Mesenchymal stem cell (in vitro differentiated cells and primary cell): ENCODE measurements at regions not wholly inside any gene's neighbourhood (a gene's known extent, or its start where the extent isn't known, plus 50 kb on each side); places are given as distances from the start of the nearest gene placed in this dataset.

Experiments used
- DNase-seq: peaks from one replicate; pipeline ENCODE4 v3.0.0-alpha.2; 2013
- H2AFZ ChIP-seq: one replicate; pipeline ENCODE4 v1.6.1; 2013; ENCODE audit warnings: low read depth, mild to moderate bottlenecking, control low read depth, inconsistent platforms, low read length, moderate library complexity
- H2AK5ac ChIP-seq: 2 replicates; pipeline ENCODE4 v1.6.1; 2013; ENCODE audit warnings: low read length, moderate library complexity, mild to moderate bottlenecking, inconsistent platforms; ENCODE audit not compliant: severe bottlenecking
- H2BK120ac ChIP-seq: one replicate; pipeline ENCODE4 v1.6.1; 2013; ENCODE audit warnings: low read depth, mild to moderate bottlenecking, inconsistent platforms, low read length, moderate library complexity
- H2BK12ac ChIP-seq, 2 experiments: one replicate each; pipeline ENCODE4 v1.6.1; 2013; ENCODE audit warnings: inconsistent platforms in 2 of 2, low read length in 2 of 2, mild to moderate bottlenecking in 2 of 2, moderate library complexity in 2 of 2, control low read depth in 1 of 2
- H2BK15ac ChIP-seq: one replicate; pipeline ENCODE4 v1.6.1; 2013; ENCODE audit warnings: mild to moderate bottlenecking, low read depth, inconsistent platforms; ENCODE audit not compliant: poor library complexity, severe bottlenecking
- H2BK5ac ChIP-seq: 2 replicates; pipeline ENCODE4 v1.6.1; 2013; ENCODE audit warnings: low read depth, mild to moderate bottlenecking, low read length, control low read depth, inconsistent platforms; ENCODE audit not compliant: poor library complexity, severe bottlenecking
- H3K14ac ChIP-seq, 2 experiments: one replicate each; pipeline ENCODE4 v1.6.1; 2013; ENCODE audit warnings: inconsistent platforms in 2 of 2, low read length in 2 of 2, control low read depth in 1 of 2, mild to moderate bottlenecking in 1 of 2, moderate library complexity in 1 of 2
- H3K18ac ChIP-seq, 2 experiments: one replicate each; pipeline ENCODE4 v1.6.1; 2013; ENCODE audit warnings: inconsistent platforms in 2 of 2, low read length in 2 of 2, control low read depth in 1 of 2, low read depth in 1 of 2, mild to moderate bottlenecking in 1 of 2
- H3K23ac ChIP-seq, 2 experiments: one replicate each; pipeline ENCODE4 v1.6.1; 2013; ENCODE audit warnings: inconsistent platforms in 2 of 2, low read length in 2 of 2, mild to moderate bottlenecking in 2 of 2, moderate library complexity in 2 of 2, control low read depth in 1 of 2
- H3K27ac ChIP-seq: 2 replicates; pipeline ENCODE4 v1.5.1; 2013; ENCODE audit warnings: mild to moderate bottlenecking, moderate library complexity, low read length, control low read depth, inconsistent platforms; ENCODE audit not compliant: poor library complexity, severe bottlenecking
- H3K27me3 ChIP-seq, 2 experiments: 2 replicates each; pipeline versions ENCODE4 v1.6.1 to v1.7.0; 2013; ENCODE audit warnings: low read length in 2 of 2, mild to moderate bottlenecking in 2 of 2, moderate library complexity in 2 of 2, control low read depth in 1 of 2, inconsistent platforms in 1 of 2; ENCODE audit not compliant: control insufficient read depth in 1 of 2, insufficient read depth in 1 of 2
- H3K36me3 ChIP-seq, 2 experiments: 2 replicates each; pipeline versions ENCODE4 v1.6.1 to v1.7.0; 2013; ENCODE audit warnings: low read length in 2 of 2, control low read depth in 1 of 2, inconsistent platforms in 1 of 2, low read depth in 1 of 2, mild to moderate bottlenecking in 1 of 2; ENCODE audit not compliant: insufficient read depth in 2 of 2, control insufficient read depth in 1 of 2
- H3K4ac ChIP-seq, 2 experiments: one replicate each; pipeline ENCODE4 v1.6.1; 2013; ENCODE audit warnings: inconsistent platforms in 2 of 2, low read length in 2 of 2, mild to moderate bottlenecking in 2 of 2, moderate library complexity in 2 of 2, control low read depth in 1 of 2, low read depth in 1 of 2
- H3K4me1 ChIP-seq: 2 replicates; pipeline ENCODE4 v1.6.1; 2013; ENCODE audit warnings: low read depth, low read length, control low read depth; ENCODE audit not compliant: control insufficient read depth, insufficient read depth
- H3K4me2 ChIP-seq: 2 replicates; pipeline ENCODE4 v1.6.1; 2013; ENCODE audit warnings: low read length, mild to moderate bottlenecking, inconsistent platforms; ENCODE audit not compliant: poor library complexity, severe bottlenecking
- H3K4me3 ChIP-seq, 2 experiments: 2 replicates each; pipeline versions ENCODE4 v1.5.1 to v1.7.0; 2013; ENCODE audit warnings: low read length in 2 of 2, mild to moderate bottlenecking in 2 of 2, control low read depth in 1 of 2, low read depth in 1 of 2; ENCODE audit not compliant: insufficient read depth in 1 of 2
- H3K79me1 ChIP-seq: replicated peaks from 2 replicates; pipeline ENCODE4 v1.6.1; 2013; ENCODE audit warnings: mild to moderate bottlenecking, control low read depth, low read length, inconsistent platforms; ENCODE audit not compliant: poor library complexity, severe bottlenecking
- H3K9ac ChIP-seq: 2 replicates; pipeline ENCODE4 v1.7.0; 2013; ENCODE audit warnings: mild to moderate bottlenecking, low read length, moderate library complexity
- H3K9me3 ChIP-seq: 2 replicates; pipeline ENCODE4 v1.7.0; 2013; ENCODE audit warnings: mild to moderate bottlenecking, low read length; ENCODE audit not compliant: control insufficient read depth
- H4K8ac ChIP-seq: one replicate; pipeline ENCODE4 v1.6.1; 2013; ENCODE audit warnings: inconsistent platforms, mild to moderate bottlenecking, low read length, moderate library complexity
- H4K91ac ChIP-seq: one replicate; pipeline ENCODE4 v1.6.1; 2013; ENCODE audit warnings: mild to moderate bottlenecking, low read length, inconsistent platforms
- WGBS: methylation state at CpG from one replicate; pipeline ENCODE4 v1.1.7; 2013; ENCODE audit warnings: mixed read lengths; 5-methylcytosine and 5-hydroxymethylcytosine counted together

DNA sequence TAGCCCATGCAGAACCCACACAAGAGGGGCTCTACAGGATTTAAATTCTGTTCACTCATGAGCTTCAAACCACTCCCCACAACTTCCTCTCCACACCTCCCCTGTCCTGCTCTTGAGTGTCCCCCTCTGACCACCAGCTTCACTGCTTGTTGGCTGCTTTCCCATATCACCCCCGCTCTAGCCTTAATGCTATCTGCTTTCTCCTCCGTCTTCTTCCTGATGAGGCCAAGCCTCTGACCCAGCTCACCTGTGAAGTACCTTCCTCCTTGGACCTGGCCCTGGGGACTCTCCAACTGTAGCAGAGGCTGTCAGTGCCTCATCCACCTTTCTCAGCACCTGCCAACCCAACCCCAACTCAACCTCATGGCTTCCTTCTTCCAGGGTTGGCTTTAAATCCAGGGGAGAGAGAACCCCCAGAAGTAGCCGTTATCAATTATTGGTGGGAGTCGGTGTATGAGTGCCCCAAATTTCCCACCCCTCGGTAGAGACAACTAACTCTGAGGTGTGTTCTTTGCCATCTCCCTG, 174.8 kb downstream of the MINAR1 start:
- Histone ChIP-seq H3K9ac (no peak overlapping the region), H2BK120ac (no peak overlapping the region), H4K8ac (no peak overlapping the region), H2BK5ac (no peak overlapping the region), H3K23ac (no peak overlapping the region), H2AK5ac (no peak overlapping the region), H3K4me2 (no peak overlapping the region), H2BK15ac (no peak overlapping the region), H3K4me1 (no peaks in the 10 kb centered on the region), H3K27me3 (peaks cover 0 to under 1% of the 10 kb centered on the region in 2 experiments), H3K36me3 (no peaks in the 10 kb centered on the region), H2AFZ (no peak overlapping the region), H3K4me3 (no peak overlapping the region), H3K18ac (no peak overlapping the region), H2BK12ac (no peak overlapping the region), H3K14ac (no peak overlapping the region), H3K27ac (no peak overlapping the region), H4K91ac (no peak overlapping the region), H3K79me1 (no peaks in the 10 kb centered on the region), H3K9me3 (no peaks in the 10 kb centered on the region), H3K4ac (no peak overlapping the region)
- no peak for DNase-seq
- WGBS: 84% methylated on average over 5 of the region's 5 CpGs

DNA sequence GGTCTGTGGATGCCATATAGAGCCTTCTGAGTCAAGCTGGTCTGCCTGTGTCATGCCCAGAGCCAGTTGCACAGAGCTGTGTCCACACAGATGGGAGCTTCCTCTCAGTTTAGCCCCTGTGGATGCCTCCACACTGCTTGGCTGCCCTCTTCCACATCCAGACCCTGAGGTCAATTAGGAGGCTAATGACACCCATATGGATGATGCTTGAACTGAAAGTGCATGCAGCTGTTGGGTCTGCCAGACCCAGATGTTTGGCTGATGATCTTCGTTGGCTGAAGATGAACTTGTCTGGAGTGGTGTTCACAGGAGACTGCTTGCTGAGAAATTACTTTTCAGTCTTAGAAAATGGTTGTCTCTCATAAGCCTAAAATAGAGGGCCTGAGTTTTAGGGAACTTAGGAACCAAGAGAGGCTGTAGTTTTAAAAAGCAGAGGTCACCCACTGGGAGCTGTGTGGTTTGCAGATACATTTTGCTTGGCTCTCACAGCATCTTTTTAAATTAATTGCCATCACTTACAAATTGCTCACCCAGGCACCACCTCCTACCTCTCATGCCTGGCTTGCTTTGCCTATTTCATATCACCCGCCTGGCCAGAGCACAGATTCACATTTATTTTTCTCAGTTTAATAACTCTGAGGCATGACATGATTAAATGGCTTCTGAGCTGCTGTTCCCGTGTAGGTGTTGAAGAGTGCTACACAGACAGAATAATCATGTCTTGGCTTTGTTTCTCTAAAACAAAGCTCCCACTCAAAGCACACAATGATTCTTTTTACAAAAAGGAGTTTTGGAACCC, 176.1 kb downstream of the MINAR1 start:
- H3K27ac ChIP-seq: no peak overlapping the region
- no peak overlapping the region for H3K14ac ChIP-seq
- H2BK12ac ChIP-seq: no peak overlapping the region
- H3K4me3 ChIP-seq: no peak overlapping the region
- WGBS: 89% methylated on average over 2 of the region's 3 CpGs
- no peak overlapping the region for H2BK5ac ChIP-seq
- peaks cover 5 to 13% of the 10 kb centered on the region in 2 experiments for H3K27me3 ChIP-seq
- H3K4me2 ChIP-seq: no peak overlapping the region
- no peaks in the 10 kb centered on the region for H3K9me3 ChIP-seq
- no peaks in the 10 kb centered on the region for H3K36me3 ChIP-seq
- no peak overlapping the region for H2BK15ac ChIP-seq
- no peak for DNase-seq
- no peak overlapping the region for H2AK5ac ChIP-seq
- H2BK120ac ChIP-seq: no peak overlapping the region
- H3K4ac ChIP-seq: no peak overlapping the region
- H3K23ac ChIP-seq: no peak overlapping the region
- no peak overlapping the region for H2AFZ ChIP-seq
- no peak overlapping the region for H4K8ac ChIP-seq
- H3K9ac ChIP-seq: no peak overlapping the region
- H3K18ac ChIP-seq: no peak overlapping the region
- H3K4me1 ChIP-seq: no peaks in the 10 kb centered on the region
- H3K79me1 ChIP-seq: no peaks in the 10 kb centered on the region
- no peak overlapping the region for H4K91ac ChIP-seq

DNA sequence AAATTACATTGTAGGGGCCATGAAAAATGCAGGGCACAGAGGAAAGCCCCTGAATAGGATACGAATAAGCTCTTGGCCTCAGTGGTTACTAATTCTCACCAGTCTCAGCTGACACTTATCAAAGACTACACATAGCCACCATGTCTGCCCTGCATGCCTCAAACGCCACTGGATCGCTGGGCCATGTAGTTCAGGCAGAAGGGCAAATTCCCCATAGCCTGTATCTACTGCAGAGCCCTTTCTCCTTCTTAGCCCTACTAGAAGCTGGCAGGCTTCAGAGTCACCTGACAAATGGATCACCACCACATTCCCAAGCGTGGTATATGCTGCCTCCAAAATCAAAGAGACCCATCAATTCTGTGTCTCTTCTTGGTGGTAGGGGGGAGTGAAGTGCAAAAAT, 177.4 kb downstream of the MINAR1 start:
- Histone ChIP-seq H3K36me3 (no peaks in the 10 kb centered on the region), H3K9ac (no peak overlapping the region), H3K4me2 (no peak overlapping the region), H3K4me3 (no peak overlapping the region), H2BK5ac (no peak overlapping the region), H3K14ac (no peak overlapping the region), H3K9me3 (no peaks in the 10 kb centered on the region), H2BK12ac (no peak overlapping the region), H3K27ac (no peak overlapping the region), H2BK15ac (no peak overlapping the region), H3K79me1 (no peaks in the 10 kb centered on the region), H4K91ac (no peak overlapping the region), H3K18ac (no peak overlapping the region), H3K27me3 (peaks cover 5 to 13% of the 10 kb centered on the region in 2 experiments), H3K4ac (no peak overlapping the region), H3K4me1 (no peaks in the 10 kb centered on the region), H4K8ac (no peak overlapping the region), H2BK120ac (no peak overlapping the region), H2AK5ac (no peak overlapping the region), H2AFZ (no peak overlapping the region), H3K23ac (no peak overlapping the region)
- no peak for DNase-seq
- 78% methylated on average over 3 of the region's 4 CpGs for WGBS

DNA sequence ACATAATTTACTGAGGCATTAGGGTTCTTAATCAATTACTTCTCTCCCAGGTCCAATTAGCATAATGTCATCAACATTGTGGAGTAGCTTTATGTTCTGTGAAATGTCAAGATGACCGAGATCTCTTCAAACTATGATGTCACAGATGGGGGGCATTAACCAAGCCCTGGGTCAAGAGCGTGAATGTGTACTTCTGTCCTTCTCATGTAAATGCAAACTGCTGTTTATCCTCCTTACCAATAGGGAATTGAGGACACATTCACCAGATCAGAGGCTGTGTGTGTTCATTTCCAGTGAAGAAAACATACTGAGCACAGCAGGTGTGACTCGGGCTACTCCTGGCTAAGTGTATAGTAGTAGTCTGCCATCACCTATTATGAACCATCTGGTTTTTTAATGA, 177.9 kb downstream of the MINAR1 start:
- Histone ChIP-seq H3K14ac (no peak overlapping the region), H4K8ac (no peak overlapping the region)
- WGBS: 75% methylated on average over 3 of the region's 3 CpGs

More for the DNA sequence above, 177.9 kb downstream of the MINAR1 start:
- no peaks in the 10 kb centered on the region for H3K4me1 ChIP-seq
- H3K23ac ChIP-seq: no peak overlapping the region
- H3K4ac ChIP-seq: no peak overlapping the region
- H2BK15ac ChIP-seq: no peak overlapping the region
- no peak overlapping the region for H3K9ac ChIP-seq
- H3K4me2 ChIP-seq: no peak overlapping the region
- no peak overlapping the region for H3K27ac ChIP-seq
- H3K4me3 ChIP-seq: no peak overlapping the region
- no peak for DNase-seq
- no peaks in the 10 kb centered on the region for H3K79me1 ChIP-seq
- H3K36me3 ChIP-seq: no peaks in the 10 kb centered on the region
- no peak overlapping the region for H2BK5ac ChIP-seq
- no peak overlapping the region for H2BK120ac ChIP-seq
- no peak overlapping the region for H3K18ac ChIP-seq
- no peak overlapping the region for H2BK12ac ChIP-seq
- H2AK5ac ChIP-seq: no peak overlapping the region
- H4K91ac ChIP-seq: no peak overlapping the region
- no peaks in the 10 kb centered on the region for H3K9me3 ChIP-seq
- peaks cover 5 to 13% of the 10 kb centered on the region in 2 experiments for H3K27me3 ChIP-seq
- H2AFZ ChIP-seq: no peak overlapping the region
